ENCODE measurements at regions not wholly inside any gene's neighbourhood (a gene's known extent, or its start where the extent isn't known, plus 50 kb on each side); places are given as distances from the start of the nearest gene placed in this dataset.
A peak's percentile ranks its signal among the peaks of the same experiment; 100 is the strongest.

GRCh38 chr17:5635949-5636348, 51.6 kb upstream of the NLRP1 start:
- ATAC-seq, result no peak

GRCh38 chr17:5638596-5638995, 54.3 kb upstream of the NLRP1 start:
- ATAC-seq, result peak; percentile 82

- no peak for ATAC-seq
Measured at GRCh38 chr17:5640726-5641125, 56.4 kb upstream of the NLRP1 start.

- no peak for ATAC-seq
Measured at GRCh38 chr17:5642752-5643151, 58.4 kb upstream of the NLRP1 start.

GRCh38 chr17:5644065-5644464, 59.8 kb upstream of the NLRP1 start:
- ATAC-seq, result no peak

GRCh38 chr17:5651348-5651747, 67.0 kb upstream of the NLRP1 start:
- ATAC-seq, result no peak

- ATAC-seq, result no peak
Measured at GRCh38 chr17:5661491-5662125, 77.3 kb upstream of the NLRP1 start.

- ATAC-seq, result no peak
Measured at GRCh38 chr17:5662409-5663085, 78.2 kb upstream of the NLRP1 start.

- no peak for ATAC-seq
Measured at GRCh38 chr17:5665164-5665563, 80.9 kb upstream of the NLRP1 start.

- ATAC-seq, result no peak
Measured at GRCh38 chr17:5667871-5668270, 83.6 kb upstream of the NLRP1 start.

- no peak for ATAC-seq
Measured at GRCh38 chr17:5668557-5669138, 84.3 kb upstream of the NLRP1 start.

GRCh38 chr17:5669191-5669590, 84.9 kb upstream of the NLRP1 start:
- ATAC-seq, result no peak

GRCh38 chr17:5672141-5672540, 87.8 kb upstream of the NLRP1 start:
- no peak for ATAC-seq

GRCh38 chr17:5672815-5673430, 88.6 kb upstream of the NLRP1 start:
- no peak for ATAC-seq

- ATAC-seq, result no peak
Measured at GRCh38 chr17:5675625-5676421, 91.5 kb upstream of the NLRP1 start.

- no peak for ATAC-seq
Measured at GRCh38 chr17:5677620-5678019, 93.3 kb upstream of the NLRP1 start.

GRCh38 chr17:5678171-5678570, 93.9 kb upstream of the NLRP1 start:
- ATAC-seq, result no peak

- no peak for ATAC-seq
Measured at GRCh38 chr17:5680766-5681165, 96.5 kb upstream of the NLRP1 start.

GRCh38 chr17:5683241-5683640, 98.9 kb upstream of the NLRP1 start:
- ATAC-seq, result no peak

GRCh38 chr17:5686074-5686635, 101.8 kb upstream of the NLRP1 start:
- ATAC-seq, result no peak

- no peak for ATAC-seq
Measured at GRCh38 chr17:5687646-5688045, 103.3 kb upstream of the NLRP1 start.

- ATAC-seq, result no peak
Measured at GRCh38 chr17:5693821-5694220, 109.5 kb upstream of the NLRP1 start.

- no peak for ATAC-seq
Measured at GRCh38 chr17:5694551-5694950, 110.2 kb upstream of the NLRP1 start.

Data from esophagus mucosa (tissue), 1 donor.